ENCODE measurements at regions not wholly inside any gene's neighbourhood (a gene's known extent, or its start where the extent isn't known, plus 50 kb on each side); places are given as distances from the start of the nearest gene placed in this dataset.

DNA sequence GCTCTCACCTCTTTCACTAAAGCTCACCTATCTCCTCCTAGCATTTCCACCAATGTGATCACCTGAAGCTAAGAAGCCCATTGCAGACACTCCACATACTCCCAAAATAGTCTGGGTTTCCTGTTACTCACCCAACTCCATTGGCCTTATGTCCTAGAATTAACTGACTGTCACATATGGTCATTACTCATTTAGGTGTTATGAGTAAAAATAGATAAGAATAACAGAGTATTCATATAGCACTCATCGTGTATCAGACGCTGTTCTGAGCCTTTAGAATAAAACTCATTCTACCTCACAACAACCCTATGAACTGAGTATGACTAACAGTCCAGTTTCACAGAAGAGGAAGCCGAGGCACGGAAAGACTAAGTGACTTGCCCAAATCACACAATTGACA, 174.2 kb upstream of the NPVF start:
- TF ChIP-seq, protein P1, sequence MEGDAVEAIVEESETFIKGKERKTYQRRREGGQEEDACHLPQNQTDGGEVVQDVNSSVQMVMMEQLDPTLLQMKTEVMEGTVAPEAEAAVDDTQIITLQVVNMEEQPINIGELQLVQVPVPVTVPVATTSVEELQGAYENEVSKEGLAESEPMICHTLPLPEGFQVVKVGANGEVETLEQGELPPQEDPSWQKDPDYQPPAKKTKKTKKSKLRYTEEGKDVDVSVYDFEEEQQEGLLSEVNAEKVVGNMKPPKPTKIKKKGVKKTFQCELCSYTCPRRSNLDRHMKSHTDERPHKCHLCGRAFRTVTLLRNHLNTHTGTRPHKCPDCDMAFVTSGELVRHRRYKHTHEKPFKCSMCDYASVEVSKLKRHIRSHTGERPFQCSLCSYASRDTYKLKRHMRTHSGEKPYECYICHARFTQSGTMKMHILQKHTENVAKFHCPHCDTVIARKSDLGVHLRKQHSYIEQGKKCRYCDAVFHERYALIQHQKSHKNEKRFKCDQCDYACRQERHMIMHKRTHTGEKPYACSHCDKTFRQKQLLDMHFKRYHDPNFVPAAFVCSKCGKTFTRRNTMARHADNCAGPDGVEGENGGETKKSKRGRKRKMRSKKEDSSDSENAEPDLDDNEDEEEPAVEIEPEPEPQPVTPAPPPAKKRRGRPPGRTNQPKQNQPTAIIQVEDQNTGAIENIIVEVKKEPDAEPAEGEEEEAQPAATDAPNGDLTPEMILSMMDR (IDR thresholded peaks at IDR 0.05; ENCODE audit: insufficient read depth, low read depth, low read length, missing control alignments): no peak
- no peak for DNase-seq (ENCODE audit: low read depth)
- no peak overlapping the region for H3K4me3 ChIP-seq (ENCODE audit: low read length)

DNA sequence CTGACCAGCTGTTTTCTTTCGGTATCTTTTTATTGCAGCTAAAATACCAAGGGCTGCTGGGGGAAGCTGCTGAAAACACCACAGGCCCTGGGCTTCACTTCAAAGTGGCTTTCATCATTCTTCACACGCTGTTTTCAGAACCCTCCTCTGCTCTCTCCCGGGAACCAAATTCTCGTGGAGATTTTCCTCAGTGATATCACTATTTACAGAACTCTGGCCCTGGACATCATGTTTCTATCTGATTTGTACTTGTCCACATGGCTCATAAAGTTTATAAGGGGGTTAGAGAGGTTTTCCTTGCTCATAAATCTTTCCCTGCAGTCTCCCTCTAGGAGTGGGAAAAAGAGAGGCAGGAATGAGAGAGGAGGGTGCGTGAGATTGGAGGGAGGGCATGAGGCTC, 177.4 kb upstream of the NPVF start:
- no peak overlapping the region for H3K4me3 ChIP-seq (ENCODE audit: low read length)
- DNase-seq (ENCODE audit: low read depth): no peak
- TF ChIP-seq, protein P1 (IDR thresholded peaks at IDR 0.05; ENCODE audit: insufficient read depth, low read depth, low read length, missing control alignments): no peak

DNA sequence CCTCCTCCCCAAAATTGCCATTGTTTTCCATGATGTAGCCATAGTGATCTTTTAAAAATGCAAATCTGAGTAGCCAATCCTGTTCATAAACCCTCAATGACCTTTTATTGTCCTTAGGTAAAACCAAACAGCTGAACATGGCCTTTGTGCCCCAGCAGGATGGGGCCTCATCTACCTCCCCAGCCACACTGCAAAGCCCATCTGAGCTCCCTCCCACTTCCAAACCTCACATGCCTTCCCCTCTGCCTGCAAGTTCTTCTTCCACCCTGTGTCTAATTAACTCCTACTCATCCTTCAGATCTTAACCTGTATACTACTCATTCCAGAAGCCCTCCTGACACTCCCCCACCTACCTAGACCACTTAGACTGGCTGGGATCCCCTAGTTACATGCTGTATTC, 178.8 kb upstream of the NPVF start:
- TF ChIP-seq, protein P1 (IDR thresholded peaks at IDR 0.05; ENCODE audit: insufficient read depth, low read depth, low read length, missing control alignments): no peak
- H3K4me3 ChIP-seq (ENCODE audit: low read length): no peak overlapping the region
- DNase-seq (ENCODE audit: low read depth): no peak

DNA sequence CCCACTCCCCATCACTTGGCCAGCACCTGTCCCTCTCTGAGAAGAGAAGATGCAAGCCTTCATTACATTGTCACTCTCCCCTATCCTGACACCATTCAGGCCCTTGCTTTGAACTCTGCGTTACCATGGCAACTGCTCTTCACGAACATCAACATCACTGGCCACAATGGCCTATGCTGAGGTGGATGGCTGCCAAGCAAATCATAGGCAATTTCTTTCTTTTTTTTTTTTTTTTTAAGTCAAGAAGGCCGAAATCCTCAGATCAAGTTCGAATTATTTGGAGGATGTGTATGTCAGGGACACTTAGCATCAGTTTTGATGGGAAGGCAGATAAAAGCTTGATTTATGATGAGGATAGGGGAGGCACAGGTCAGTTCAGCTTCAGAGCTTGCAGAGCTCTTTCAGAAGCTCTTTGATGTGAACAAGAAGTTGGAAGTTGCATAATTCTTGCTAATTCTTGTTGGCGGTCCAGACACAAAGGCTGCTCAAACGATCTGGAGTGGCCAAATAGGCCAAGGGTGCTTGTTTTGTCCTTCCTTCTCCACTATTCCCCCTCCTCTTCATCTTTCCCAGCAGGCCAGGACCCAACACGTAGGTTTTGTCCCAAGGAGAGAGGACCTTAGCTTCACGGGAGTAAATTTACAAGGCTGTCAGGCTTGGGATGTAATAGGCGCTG, 179.9 kb upstream of the NPVF start:
- TF ChIP-seq, protein P1 (IDR thresholded peaks at IDR 0.05; ENCODE audit: insufficient read depth, low read depth, low read length, missing control alignments): no peak
- no peak overlapping the region for H3K4me3 ChIP-seq (ENCODE audit: low read length)
- DNase-seq (ENCODE audit: low read depth): no peak

- no peak for DNase-seq (ENCODE audit: low read depth)
- H3K4me3 ChIP-seq (ENCODE audit: low read length): no peak overlapping the region
- TF ChIP-seq, protein P1 (IDR thresholded peaks at IDR 0.05; ENCODE audit: insufficient read depth, low read depth, low read length, missing control alignments): no peak
Observed at GRCh38 chr7:25408876-25409275, 180.6 kb upstream of the NPVF start.

DNA sequence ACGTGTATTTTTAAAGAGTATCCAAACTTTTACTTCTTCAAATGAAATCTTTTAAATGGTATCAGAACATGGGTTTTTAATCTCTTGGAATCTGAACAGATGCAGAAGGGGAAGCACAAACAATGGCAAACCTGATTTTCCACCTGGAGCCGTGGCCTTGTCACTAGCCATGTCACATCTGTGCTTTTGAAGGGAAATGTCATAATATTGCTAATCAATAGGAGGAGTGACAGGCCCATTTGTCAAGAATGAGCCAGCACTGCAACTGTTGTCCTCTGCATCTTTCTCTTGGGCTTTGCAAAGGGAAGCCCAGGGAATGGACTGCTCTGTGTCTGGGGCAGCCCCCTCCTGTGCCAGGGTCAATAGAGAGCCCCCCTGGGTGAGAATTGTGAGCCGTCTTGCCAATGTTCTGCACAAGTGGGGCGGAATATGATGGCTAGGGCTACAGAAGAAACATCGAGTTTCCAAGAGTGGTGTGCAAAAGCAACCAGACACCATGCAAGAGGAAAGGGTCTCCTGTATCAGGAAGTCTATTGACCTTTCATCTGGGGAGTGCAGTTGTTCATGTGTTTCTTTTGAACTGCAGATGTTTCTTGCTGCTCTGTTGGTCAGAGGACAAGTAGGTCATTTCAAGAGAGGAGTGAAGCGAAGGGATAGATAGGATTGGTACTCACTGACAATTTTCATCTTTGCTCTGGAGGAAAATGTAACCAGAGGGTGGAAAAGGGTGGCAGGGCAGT, 181.8 kb upstream of the NPVF start:
- DNase-seq (ENCODE audit: low read depth): no peak
- H3K4me3 ChIP-seq (ENCODE audit: low read length): no peak overlapping the region
- TF ChIP-seq, protein P1 (IDR thresholded peaks at IDR 0.05; ENCODE audit: insufficient read depth, low read depth, low read length, missing control alignments): no peak
